GM12878 (cell line): ENCODE measurements at regions not wholly inside any gene's neighbourhood (a gene's known extent, or its start where the extent isn't known, plus 50 kb on each side); places are given as distances from the start of the nearest gene placed in this dataset.

Source experiments
- ATAC-seq: fragments of 200-7000 bp; cut with Tn5 transposase; 3 replicates; pipeline ENCODE4 v1.9.1; 2020; ENCODE audit warnings: mild to moderate bottlenecking, moderate library complexity
- BruUV-seq: library from RNA; stranded (reverse); fragments of 400-500 nt; replicated peaks from 2 replicates; lab custom pipeline; 2021; lab: Mats Ljungman, UMichigan
- CTCF ChIA-PET: fragments of 300-600 bp; sonication (Branson Sonifier 250); formaldehyde crosslinking; extraction: SDS; loops from one replicate; lab custom pipeline; 2021; ENCODE audit warnings: inconsistent platforms; lab: Yijun Ruan, JAX
- POLR2A ChIA-PET: fragments of 350-600 bp; formaldehyde crosslinking; extraction: SDS; loops from one replicate; lab custom pipeline; 2021; ENCODE audit warnings: inconsistent platforms; lab: Charles Lee
- RAD21 ChIA-PET: fragments of 300-600 bp; sonication (Branson Sonifier 250); formaldehyde crosslinking; loops from one replicate; lab custom pipeline; 2023; ENCODE audit warnings: antibody characterized with exemption; ENCODE audit not compliant: unreplicated experiment; lab: Charles Lee
- SMC1A ChIA-PET: fragments of 300-600 bp; sonication (Branson Sonifier 250); formaldehyde crosslinking; loops from one replicate; lab custom pipeline; 2023; ENCODE audit not compliant: unreplicated experiment, uncharacterized antibody; lab: Charles Lee
- DNase-seq: peaks from one replicate; pipeline ENCODE4 v3.0.0-alpha.2; 2011; ENCODE audit warnings: low read depth, low spot score
- FAIRE-seq: peaks from 3 replicates; lab custom pipeline; 2011; peaks lifted over from hg19 to GRCh38; lab: Jason Lieb, UNC
- H2AFZ ChIP-seq: 2 replicates; pipeline ENCODE4 v1.6.0; 2011; ENCODE audit warnings: low read depth, low read length, control low read depth; ENCODE audit not compliant: control insufficient read depth
- H3K27ac ChIP-seq: 2 replicates; pipeline ENCODE4 v1.5.1; 2011; ENCODE audit warnings: control low read depth; ENCODE audit not compliant: control insufficient read depth, insufficient read depth
- H3K27me3 ChIP-seq, 2 experiments: replicated peaks in 1 of 2; 2 replicates each; pipeline versions ENCODE4 v1.6.0 to v1.6.1; 2011; ENCODE audit warnings: low read length in 1 of 2; ENCODE audit not compliant: control insufficient read depth in 2 of 2, insufficient read depth in 2 of 2
- H3K36me3 ChIP-seq, 2 experiments: 2 replicates each; pipeline ENCODE4 v1.5.1; 2011; ENCODE audit warnings: low read length in 1 of 2; ENCODE audit not compliant: control insufficient read depth in 2 of 2, insufficient read depth in 2 of 2
- H3K4me1 ChIP-seq: 2 replicates; pipeline ENCODE4 v1.6.1; 2011; ENCODE audit warnings: mild to moderate bottlenecking, low read length, moderate library complexity, mixed read lengths; ENCODE audit not compliant: control insufficient read depth, insufficient read depth
- H3K4me2 ChIP-seq: 2 replicates; pipeline ENCODE4 v1.6.0; 2011; ENCODE audit warnings: control low read depth; ENCODE audit not compliant: control insufficient read depth, insufficient read depth
- H3K4me3 ChIP-seq: fragments of 200-600 bp; sonication (generic); 2 replicates; pipeline ENCODE4 v1.5.1; 2016
- H3K79me2 ChIP-seq: 2 replicates; pipeline ENCODE4 v1.6.0; 2011; ENCODE audit warnings: low read length; ENCODE audit not compliant: control insufficient read depth, insufficient read depth
- H3K9ac ChIP-seq: 2 replicates; pipeline ENCODE4 v1.8.0; 2011; ENCODE audit warnings: low read length, control low read depth, mixed read lengths; ENCODE audit not compliant: control insufficient read depth, insufficient read depth
- H3K9me3 ChIP-seq: replicated peaks from 3 replicates; pipeline ENCODE4 v1.5.1; 2011; ENCODE audit warnings: mild to moderate bottlenecking, low read length; ENCODE audit not compliant: control insufficient read depth, insufficient read depth
- H4K20me1 ChIP-seq: 2 replicates; pipeline ENCODE4 v1.6.0; 2011; ENCODE audit not compliant: control insufficient read depth, insufficient read depth
- ASH2L ChIP-seq: fragments of 300-600, 200-600 bp; sonication (generic); IDR thresholded peaks from 2 replicates; pipeline ENCODE4 v1.6.1; 2017; ENCODE audit warnings: low read depth, mild to moderate bottlenecking, borderline replicate concordance
- ATF7 ChIP-seq: fragments of 450-650 bp; IDR thresholded peaks from 2 replicates; pipeline ENCODE4 v1.6.1; 2016; ENCODE audit warnings: low read depth, mild to moderate bottlenecking
- CREB1 ChIP-seq: IDR thresholded peaks from 2 replicates; pipeline ENCODE4 v1.6.1; 2012; ENCODE audit warnings: low read depth, mild to moderate bottlenecking, inconsistent platforms
- ESRRA ChIP-seq: IDR thresholded peaks from 2 replicates; pipeline ENCODE4 v1.6.1; 2012; ENCODE audit warnings: mild to moderate bottlenecking, low read length, improper control_type of control experiment
- FOXK2 ChIP-seq: fragments of 450-650 bp; IDR thresholded peaks from 2 replicates; pipeline ENCODE4 v1.6.1; 2017; ENCODE audit warnings: mild to moderate bottlenecking, moderate library complexity
- HDGF ChIP-seq: fragments of 450-650 bp; IDR thresholded peaks from 2 replicates; pipeline ENCODE4 v1.6.1; 2016; ENCODE audit warnings: antibody characterized with exemption
- IRF4 ChIP-seq: IDR thresholded peaks from 2 replicates; pipeline ENCODE4 v1.6.1; 2011; ENCODE audit warnings: low read depth, low read length
- KDM1A ChIP-seq: fragments of 200-600 bp; sonication (generic); IDR thresholded peaks from 2 replicates; pipeline ENCODE4 v1.6.1; 2016; ENCODE audit warnings: borderline replicate concordance
- MYC ChIP-seq: IDR thresholded peaks from 2 replicates; pipeline ENCODE4 v1.6.1; 2011; ENCODE audit warnings: mild to moderate bottlenecking, low read length, moderate library complexity, inconsistent platforms; ENCODE audit not compliant: insufficient read depth, insufficient replicate concordance, insufficient read length, severe bottlenecking
- NBN ChIP-seq: fragments of 450-650 bp; IDR thresholded peaks from 2 replicates; pipeline ENCODE4 v1.6.1; 2016
- POLR2AphosphoS2 ChIP-seq: IDR thresholded peaks from 2 replicates; pipeline ENCODE4 v1.6.1; 2011; ENCODE audit warnings: low read depth, mild to moderate bottlenecking, low read length, improper control_type of control experiment, moderate library complexity
- SPI1 ChIP-seq: IDR thresholded peaks from 2 replicates; pipeline ENCODE4 v1.6.1; 2011; ENCODE audit warnings: low read depth, mild to moderate bottlenecking, low read length, moderate library complexity, borderline replicate concordance; ENCODE audit not compliant: insufficient read depth
- ZSCAN29 ChIP-seq: fragments of 450-650 bp; IDR thresholded peaks from 2 replicates; pipeline ENCODE4 v1.6.1; 2017; ENCODE audit warnings: mild to moderate bottlenecking, moderate library complexity
- WGBS: methylation state at CpG from one replicate; pipeline ENCODE4 v1.1.6; 2016; ENCODE audit warnings: low lambda C conversion rate; ENCODE audit not compliant: insufficient replicate concordance, insufficient coverage; ENCODE audit errors: missing lambda C conversion rate; 5-methylcytosine and 5-hydroxymethylcytosine counted together
- in situ Hi-C: fragments of 300-500 bp; cut with MboI; formaldehyde crosslinking; loops from 9 replicates; pipeline ENCODE4 v1.14.3; 2018; ENCODE audit warnings: mixed read lengths
- intact Hi-C: fragments of 100-400 bp; cut with micrococcal nuclease; formaldehyde crosslinking; loops from one replicate; pipeline ENCODE4 v1.14.2; 2022; ENCODE audit not compliant: unreplicated experiment
- TF ChIP-seq, protein P1 (sequence below): fragments of 450-650 bp; IDR thresholded peaks from 2 replicates; pipeline ENCODE4 v1.6.1; 2017; ENCODE audit warnings: antibody characterized with exemption, mild to moderate bottlenecking, moderate library complexity
- TF ChIP-seq, protein P2 (sequence below): IDR thresholded peaks from 2 replicates; pipeline ENCODE4 v1.6.1; 2012; ENCODE audit warnings: mild to moderate bottlenecking, low read depth, low read length
- TF ChIP-seq, protein P3 (sequence below): fragments of 450-650 bp; IDR thresholded peaks from 2 replicates; pipeline ENCODE4 v1.6.1; 2016; ENCODE audit warnings: mild to moderate bottlenecking
- TF ChIP-seq, protein P4 (sequence below): fragments of 150-350 bp; IDR thresholded peaks from 2 replicates; pipeline ENCODE4 v1.6.1; 2014; ENCODE audit warnings: mild to moderate bottlenecking, low read depth, low read length

DNA sequence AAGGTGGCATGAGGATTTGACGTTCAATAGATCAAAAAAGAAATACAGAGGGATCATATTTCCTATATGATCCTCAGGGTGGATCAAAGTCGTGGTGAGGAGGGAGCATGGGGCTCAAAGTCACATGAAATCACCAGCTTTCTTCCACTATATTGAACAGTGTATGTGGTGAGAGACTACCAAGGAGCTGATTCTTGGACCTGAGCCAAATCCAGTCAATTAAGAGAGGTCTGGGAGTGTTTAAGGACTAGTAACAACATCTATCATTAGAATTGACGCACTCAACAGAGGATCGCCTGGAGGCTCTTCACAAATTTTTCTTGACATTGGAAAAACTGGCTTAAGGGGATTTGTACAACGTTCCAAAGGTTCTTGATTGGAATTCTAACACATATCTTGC is 267.7 kb upstream of the PROX1 start:
- Histone ChIP-seq H3K27ac (no peak overlapping the region), H3K4me1 (no peaks in the 10 kb centered on the region), H3K79me2 (no peaks in the 10 kb centered on the region), H4K20me1 (no peaks in the 10 kb centered on the region), H3K4me3 (no peak overlapping the region), H3K36me3 (no peaks in the 10 kb centered on the region), H2AFZ (no peak overlapping the region), H3K9ac (no peak overlapping the region), H3K27me3 (no peaks in the 10 kb centered on the region; a peak in 1 of 4 replicates), H3K4me2 (no peak overlapping the region), H3K9me3 (no peaks in the 10 kb centered on the region)
- no peak for ATAC-seq
- ChIA-PET POLR2A (no interaction called here), SMC1A (interaction anchor here (0.6 kb wide), 1 partner anchor 14 kb away, joined by 3 read pairs; no protein-coding TSS in a partner anchor), CTCF (no interaction called here), RAD21 (no interaction called here)
- 16% methylated on average over 5 of the region's 5 CpGs for WGBS
- no peak for FAIRE-seq
- no peak for TF ChIP-seq ESRRA
- no peak for TF ChIP-seq KDM1A
- no peak for TF ChIP-seq NBN
- TF ChIP-seq CREB1, result no peak
- no peak for TF ChIP-seq SPI1
- no peak for TF ChIP-seq IRF4
- TF ChIP-seq ATF7, result no peak
- TF ChIP-seq ASH2L, result no peak
- no peak for TF ChIP-seq FOXK2
- TF ChIP-seq, protein P1, sequence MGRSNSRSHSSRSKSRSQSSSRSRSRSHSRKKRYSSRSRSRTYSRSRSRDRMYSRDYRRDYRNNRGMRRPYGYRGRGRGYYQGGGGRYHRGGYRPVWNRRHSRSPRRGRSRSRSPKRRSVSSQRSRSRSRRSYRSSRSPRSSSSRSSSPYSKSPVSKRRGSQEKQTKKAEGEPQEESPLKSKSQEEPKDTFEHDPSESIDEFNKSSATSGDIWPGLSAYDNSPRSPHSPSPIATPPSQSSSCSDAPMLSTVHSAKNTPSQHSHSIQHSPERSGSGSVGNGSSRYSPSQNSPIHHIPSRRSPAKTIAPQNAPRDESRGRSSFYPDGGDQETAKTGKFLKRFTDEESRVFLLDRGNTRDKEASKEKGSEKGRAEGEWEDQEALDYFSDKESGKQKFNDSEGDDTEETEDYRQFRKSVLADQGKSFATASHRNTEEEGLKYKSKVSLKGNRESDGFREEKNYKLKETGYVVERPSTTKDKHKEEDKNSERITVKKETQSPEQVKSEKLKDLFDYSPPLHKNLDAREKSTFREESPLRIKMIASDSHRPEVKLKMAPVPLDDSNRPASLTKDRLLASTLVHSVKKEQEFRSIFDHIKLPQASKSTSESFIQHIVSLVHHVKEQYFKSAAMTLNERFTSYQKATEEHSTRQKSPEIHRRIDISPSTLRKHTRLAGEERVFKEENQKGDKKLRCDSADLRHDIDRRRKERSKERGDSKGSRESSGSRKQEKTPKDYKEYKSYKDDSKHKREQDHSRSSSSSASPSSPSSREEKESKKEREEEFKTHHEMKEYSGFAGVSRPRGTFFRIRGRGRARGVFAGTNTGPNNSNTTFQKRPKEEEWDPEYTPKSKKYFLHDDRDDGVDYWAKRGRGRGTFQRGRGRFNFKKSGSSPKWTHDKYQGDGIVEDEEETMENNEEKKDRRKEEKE, result no peak
- TF ChIP-seq ZSCAN29, result no peak
- TF ChIP-seq POLR2AphosphoS2, result no peak
- TF ChIP-seq HDGF, result no peak
- TF ChIP-seq MYC, result no peak
- TF ChIP-seq, protein P2, sequence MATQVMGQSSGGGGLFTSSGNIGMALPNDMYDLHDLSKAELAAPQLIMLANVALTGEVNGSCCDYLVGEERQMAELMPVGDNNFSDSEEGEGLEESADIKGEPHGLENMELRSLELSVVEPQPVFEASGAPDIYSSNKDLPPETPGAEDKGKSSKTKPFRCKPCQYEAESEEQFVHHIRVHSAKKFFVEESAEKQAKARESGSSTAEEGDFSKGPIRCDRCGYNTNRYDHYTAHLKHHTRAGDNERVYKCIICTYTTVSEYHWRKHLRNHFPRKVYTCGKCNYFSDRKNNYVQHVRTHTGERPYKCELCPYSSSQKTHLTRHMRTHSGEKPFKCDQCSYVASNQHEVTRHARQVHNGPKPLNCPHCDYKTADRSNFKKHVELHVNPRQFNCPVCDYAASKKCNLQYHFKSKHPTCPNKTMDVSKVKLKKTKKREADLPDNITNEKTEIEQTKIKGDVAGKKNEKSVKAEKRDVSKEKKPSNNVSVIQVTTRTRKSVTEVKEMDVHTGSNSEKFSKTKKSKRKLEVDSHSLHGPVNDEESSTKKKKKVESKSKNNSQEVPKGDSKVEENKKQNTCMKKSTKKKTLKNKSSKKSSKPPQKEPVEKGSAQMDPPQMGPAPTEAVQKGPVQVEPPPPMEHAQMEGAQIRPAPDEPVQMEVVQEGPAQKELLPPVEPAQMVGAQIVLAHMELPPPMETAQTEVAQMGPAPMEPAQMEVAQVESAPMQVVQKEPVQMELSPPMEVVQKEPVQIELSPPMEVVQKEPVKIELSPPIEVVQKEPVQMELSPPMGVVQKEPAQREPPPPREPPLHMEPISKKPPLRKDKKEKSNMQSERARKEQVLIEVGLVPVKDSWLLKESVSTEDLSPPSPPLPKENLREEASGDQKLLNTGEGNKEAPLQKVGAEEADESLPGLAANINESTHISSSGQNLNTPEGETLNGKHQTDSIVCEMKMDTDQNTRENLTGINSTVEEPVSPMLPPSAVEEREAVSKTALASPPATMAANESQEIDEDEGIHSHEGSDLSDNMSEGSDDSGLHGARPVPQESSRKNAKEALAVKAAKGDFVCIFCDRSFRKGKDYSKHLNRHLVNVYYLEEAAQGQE, result no peak
- TF ChIP-seq, protein P3, sequence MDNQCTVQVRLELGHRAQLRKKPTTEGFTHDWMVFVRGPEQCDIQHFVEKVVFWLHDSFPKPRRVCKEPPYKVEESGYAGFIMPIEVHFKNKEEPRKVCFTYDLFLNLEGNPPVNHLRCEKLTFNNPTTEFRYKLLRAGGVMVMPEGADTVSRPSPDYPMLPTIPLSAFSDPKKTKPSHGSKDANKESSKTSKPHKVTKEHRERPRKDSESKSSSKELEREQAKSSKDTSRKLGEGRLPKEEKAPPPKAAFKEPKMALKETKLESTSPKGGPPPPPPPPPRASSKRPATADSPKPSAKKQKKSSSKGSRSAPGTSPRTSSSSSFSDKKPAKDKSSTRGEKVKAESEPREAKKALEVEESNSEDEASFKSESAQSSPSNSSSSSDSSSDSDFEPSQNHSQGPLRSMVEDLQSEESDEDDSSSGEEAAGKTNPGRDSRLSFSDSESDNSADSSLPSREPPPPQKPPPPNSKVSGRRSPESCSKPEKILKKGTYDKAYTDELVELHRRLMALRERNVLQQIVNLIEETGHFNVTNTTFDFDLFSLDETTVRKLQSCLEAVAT, result no peak
- TF ChIP-seq, protein P4, sequence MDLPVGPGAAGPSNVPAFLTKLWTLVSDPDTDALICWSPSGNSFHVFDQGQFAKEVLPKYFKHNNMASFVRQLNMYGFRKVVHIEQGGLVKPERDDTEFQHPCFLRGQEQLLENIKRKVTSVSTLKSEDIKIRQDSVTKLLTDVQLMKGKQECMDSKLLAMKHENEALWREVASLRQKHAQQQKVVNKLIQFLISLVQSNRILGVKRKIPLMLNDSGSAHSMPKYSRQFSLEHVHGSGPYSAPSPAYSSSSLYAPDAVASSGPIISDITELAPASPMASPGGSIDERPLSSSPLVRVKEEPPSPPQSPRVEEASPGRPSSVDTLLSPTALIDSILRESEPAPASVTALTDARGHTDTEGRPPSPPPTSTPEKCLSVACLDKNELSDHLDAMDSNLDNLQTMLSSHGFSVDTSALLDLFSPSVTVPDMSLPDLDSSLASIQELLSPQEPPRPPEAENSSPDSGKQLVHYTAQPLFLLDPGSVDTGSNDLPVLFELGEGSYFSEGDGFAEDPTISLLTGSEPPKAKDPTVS, result no peak
- no peak for DNase-seq
- BruUV-seq, result no TSS peak
- intact Hi-C loops, result no loop called here
- in situ Hi-C loops, result no loop called here
